PFSK-1 (cell line): ENCODE measurements at regions not wholly inside any gene's neighbourhood (a gene's known extent, or its start where the extent isn't known, plus 50 kb on each side); places are given as distances from the start of the nearest gene placed in this dataset.

Experiments
- FOXP2 ChIP-seq: optimal IDR thresholded peaks from 2 replicates; pipeline ENCODE3; 2011; ENCODE audit warnings: borderline replicate concordance, control low read depth, inconsistent platforms; ENCODE audit not compliant: insufficient read depth; ENCODE audit errors: extremely low read length, extremely low read depth
- POLR2AphosphoS5 ChIP-seq: IDR thresholded peaks from 2 replicates; pipeline ENCODE4 v1.6.1; 2012; ENCODE audit warnings: low read depth, mild to moderate bottlenecking, control low read depth, low read length, moderate library complexity
- REST ChIP-seq, 2 experiments: IDR thresholded peaks; 2 replicates each; pipeline versions ENCODE4 v1.6.1 to v1.8.0; 2011 to 2012; ENCODE audit warnings: low read depth in 2 of 2, low read length in 2 of 2, control low read depth in 1 of 2, inconsistent platforms in 1 of 2, mild to moderate bottlenecking in 1 of 2, moderate library complexity in 1 of 2; ENCODE audit not compliant: insufficient read depth in 1 of 2
- SIN3A ChIP-seq: IDR thresholded peaks from 2 replicates; pipeline ENCODE4 v1.6.1; 2012; ENCODE audit warnings: mild to moderate bottlenecking, low read length, moderate library complexity, borderline replicate concordance; ENCODE audit not compliant: insufficient read depth
- TAF1 ChIP-seq: IDR thresholded peaks from 2 replicates; pipeline ENCODE4 v1.6.1; 2012; ENCODE audit warnings: low read length, control low read depth, borderline replicate concordance; ENCODE audit not compliant: insufficient read depth

GRCh38 chr20:12893653-12894052, 115.1 kb upstream of the SPTLC3 start:
- no peak for TF ChIP-seq SIN3A
- no peak for TF ChIP-seq POLR2AphosphoS5
- no peak for TF ChIP-seq TAF1
- no peak for TF ChIP-seq REST (IDR thresholded peaks at IDR 0.05; ENCODE audit: insufficient read depth in 1 of 2, low read depth in 2 of 2, low read length in 2 of 2)
- no peak for TF ChIP-seq FOXP2
